Duodenal mucosa (tissue), 2 donors: ENCODE measurements at regions not wholly inside any gene's neighbourhood (a gene's known extent, or its start where the extent isn't known, plus 50 kb on each side); places are given as distances from the start of the nearest gene placed in this dataset.
A peak's percentile ranks its signal among the peaks of the same experiment; 100 is the strongest.

Experiments used
- H3K27ac ChIP-seq: one replicate; pipeline ENCODE4 v1.7.0; 2013; ENCODE audit warnings: low read depth, low read length
- H3K27me3 ChIP-seq, 2 donors: one replicate each; pipeline ENCODE4 v1.7.0; 2013; ENCODE audit warnings: low read length in 2 of 2, control low read depth in 1 of 2; ENCODE audit not compliant: insufficient read depth in 2 of 2, control insufficient read depth in 1 of 2
- H3K36me3 ChIP-seq, 2 donors: one replicate each; pipeline ENCODE4 v1.7.0; 2013; ENCODE audit warnings: low read length in 2 of 2, control low read depth in 1 of 2; ENCODE audit not compliant: insufficient read depth in 2 of 2, control insufficient read depth in 1 of 2
- H3K4me1 ChIP-seq, 2 donors: one replicate each; pipeline ENCODE4 v1.7.0; 2013; ENCODE audit warnings: low read length in 2 of 2, control low read depth in 1 of 2; ENCODE audit not compliant: insufficient read depth in 2 of 2, control insufficient read depth in 1 of 2
- H3K4me3 ChIP-seq, 2 donors: one replicate each; pipeline ENCODE4 v1.7.0; 2013; ENCODE audit warnings: low read length in 2 of 2, low read depth in 1 of 2
- H3K9ac ChIP-seq, 2 donors: one replicate each; pipeline ENCODE4 v1.7.0; 2013; ENCODE audit warnings: low read length in 2 of 2, low read depth in 1 of 2
- H3K9me3 ChIP-seq, 2 donors: one replicate each; pipeline ENCODE4 v1.7.0; 2013; ENCODE audit warnings: low read length in 2 of 2, control low read depth in 1 of 2; ENCODE audit not compliant: control insufficient read depth in 1 of 2

- Histone ChIP-seq H3K4me1 (peaks cover 0 to 7% of the 10 kb centered on the region in 2 donors), H3K27ac (no peak overlapping the region), H3K27me3 (no peaks in the 10 kb centered on the region), H3K36me3 (no peaks in the 10 kb centered on the region), H3K9ac (no peak overlapping the region), H3K9me3 (no peaks in the 10 kb centered on the region), H3K4me3 (no peak overlapping the region)
Measured at GRCh38 chr1:67482733-67483482, 52.7 kb upstream of the SERBP1 start.

- Histone ChIP-seq H3K4me1 (no peaks in the 10 kb centered on the region), H3K4me3 (no peak overlapping the region), H3K27ac (no peak overlapping the region), H3K36me3 (no peaks in the 10 kb centered on the region), H3K27me3 (no peaks in the 10 kb centered on the region), H3K9ac (no peak overlapping the region), H3K9me3 (no peaks in the 10 kb centered on the region)
Measured at GRCh38 chr1:67484492-67484891, 54.3 kb upstream of the SERBP1 start.

GRCh38 chr1:67485046-67485811, 55.0 kb upstream of the SERBP1 start:
- H3K4me3 ChIP-seq: no peak overlapping the region
- H3K4me1 ChIP-seq: no peaks in the 10 kb centered on the region
- H3K27me3 ChIP-seq: no peaks in the 10 kb centered on the region
- no peak overlapping the region for H3K27ac ChIP-seq
- no peaks in the 10 kb centered on the region for H3K36me3 ChIP-seq
- H3K9me3 ChIP-seq: no peaks in the 10 kb centered on the region
- H3K9ac ChIP-seq: no peak overlapping the region

- H3K9ac ChIP-seq: no peak overlapping the region
- no peaks in the 10 kb centered on the region for H3K4me1 ChIP-seq
- no peaks in the 10 kb centered on the region for H3K27me3 ChIP-seq
- no peak overlapping the region for H3K27ac ChIP-seq
- no peak overlapping the region for H3K4me3 ChIP-seq
- H3K36me3 ChIP-seq: no peaks in the 10 kb centered on the region
- no peaks in the 10 kb centered on the region for H3K9me3 ChIP-seq
Measured at GRCh38 chr1:67489643-67490042, 59.4 kb upstream of the SERBP1 start.

- H3K27ac ChIP-seq: no peak overlapping the region
- no peaks in the 10 kb centered on the region for H3K27me3 ChIP-seq
- H3K4me1 ChIP-seq: no peaks in the 10 kb centered on the region
- H3K4me3 ChIP-seq: no peak overlapping the region
- H3K36me3 ChIP-seq: no peaks in the 10 kb centered on the region
- H3K9ac ChIP-seq: no peak overlapping the region
- no peaks in the 10 kb centered on the region for H3K9me3 ChIP-seq
Measured at GRCh38 chr1:67491280-67491679, 61.1 kb upstream of the SERBP1 start.

GRCh38 chr1:67493148-67493547, 62.9 kb upstream of the SERBP1 start:
- H3K27me3 ChIP-seq: no peaks in the 10 kb centered on the region
- no peak overlapping the region for H3K4me3 ChIP-seq
- no peaks in the 10 kb centered on the region for H3K9me3 ChIP-seq
- no peaks in the 10 kb centered on the region for H3K36me3 ChIP-seq
- H3K27ac ChIP-seq: no peak overlapping the region
- no peak overlapping the region for H3K9ac ChIP-seq
- H3K4me1 ChIP-seq: no peaks in the 10 kb centered on the region

GRCh38 chr1:67495327-67495726, 65.1 kb upstream of the SERBP1 start:
- Histone ChIP-seq H3K4me3 (no peak overlapping the region), H3K27ac (no peak overlapping the region), H3K36me3 (no peaks in the 10 kb centered on the region), H3K4me1 (peaks cover 0 to 2% of the 10 kb centered on the region in 2 donors), H3K9me3 (no peaks in the 10 kb centered on the region), H3K9ac (no peak overlapping the region), H3K27me3 (no peaks in the 10 kb centered on the region)

GRCh38 chr1:67496329-67496728, 66.1 kb upstream of the SERBP1 start:
- Histone ChIP-seq H3K4me1 (peaks cover 0 to 6% of the 10 kb centered on the region in 2 donors), H3K4me3 (no peak overlapping the region), H3K36me3 (no peaks in the 10 kb centered on the region), H3K9me3 (no peaks in the 10 kb centered on the region), H3K27ac (no peak overlapping the region), H3K9ac (no peak overlapping the region), H3K27me3 (no peaks in the 10 kb centered on the region)

- Histone ChIP-seq H3K27me3 (no peaks in the 10 kb centered on the region), H3K36me3 (no peaks in the 10 kb centered on the region), H3K27ac (no peak overlapping the region), H3K4me3 (no peak overlapping the region), H3K9ac (peak overlapping the region in 1 of 2 donors; percentile 0), H3K4me1 (peaks cover 0 to 6% of the 10 kb centered on the region in 2 donors), H3K9me3 (no peaks in the 10 kb centered on the region)
Measured at GRCh38 chr1:67500413-67500959, 70.3 kb upstream of the SERBP1 start.

- H3K9ac ChIP-seq: no peak overlapping the region
- H3K4me3 ChIP-seq: no peak overlapping the region
- no peaks in the 10 kb centered on the region for H3K9me3 ChIP-seq
- H3K4me1 ChIP-seq: peaks cover 0 to 6% of the 10 kb centered on the region in 2 donors
- no peaks in the 10 kb centered on the region for H3K36me3 ChIP-seq
- no peak overlapping the region for H3K27ac ChIP-seq
- H3K27me3 ChIP-seq: no peaks in the 10 kb centered on the region
Measured at GRCh38 chr1:67503974-67504373, 73.8 kb upstream of the SERBP1 start.
